Esophagus mucosa (tissue), 1 donor: ENCODE measurements at regions not wholly inside any gene's neighbourhood (a gene's known extent, or its start where the extent isn't known, plus 50 kb on each side); places are given as distances from the start of the nearest gene placed in this dataset.

Experiments used
- ATAC-seq: fragments of 200-7000 bp; cut with Tn5 transposase; one replicate; pipeline ENCODE4 v1.9.1; 2020
- donor health status: DM: yes; HTN: yes; CAD: no.

DNA sequence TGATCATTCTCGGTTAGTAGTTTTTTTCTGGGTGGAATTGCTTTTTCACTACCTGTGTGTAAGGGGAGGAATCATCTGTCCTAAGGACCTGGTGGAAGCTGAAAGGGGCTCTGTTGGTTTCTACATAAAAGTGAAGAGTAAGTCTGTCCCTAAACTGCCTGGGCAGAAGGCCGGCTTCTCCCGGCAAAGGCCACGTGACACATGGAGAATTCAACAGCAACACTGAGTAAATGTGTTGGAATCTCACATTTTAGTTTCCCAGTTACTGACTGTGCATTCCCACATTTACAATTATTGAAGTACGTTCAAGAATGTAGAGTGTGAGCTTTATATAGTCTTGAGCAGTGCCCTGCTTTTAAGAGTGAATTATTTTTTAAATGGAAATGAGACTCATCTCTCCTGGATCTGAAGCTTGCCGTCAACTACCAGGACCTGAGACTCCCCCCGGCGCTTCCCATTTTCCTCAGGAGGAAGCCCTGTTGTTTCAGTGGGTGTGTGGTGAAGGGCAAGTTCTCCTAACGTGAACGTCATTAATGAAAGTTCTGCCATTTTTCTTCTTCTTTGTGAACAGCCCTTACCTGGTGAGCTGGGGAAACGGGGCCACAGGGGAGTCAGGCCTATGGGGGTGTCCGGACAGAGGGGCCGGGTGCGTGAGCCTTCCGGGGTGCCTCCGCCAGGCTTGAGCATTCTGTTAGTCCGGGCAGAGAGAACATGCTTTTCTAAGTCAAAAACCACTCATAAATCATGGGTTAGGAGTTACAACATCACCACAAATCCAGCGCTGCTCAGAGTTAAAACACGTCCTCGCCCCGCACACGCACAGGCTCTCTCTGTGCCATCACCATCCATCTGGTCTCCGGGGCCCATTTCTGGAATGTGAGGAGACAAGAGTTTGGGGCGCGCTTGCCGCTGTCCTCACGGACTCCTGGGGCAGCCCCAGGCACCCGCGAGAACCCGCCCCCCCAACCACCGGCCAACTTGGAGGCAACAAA is 56.6 kb upstream of the SMOC2 start:
- no peak for ATAC-seq

DNA sequence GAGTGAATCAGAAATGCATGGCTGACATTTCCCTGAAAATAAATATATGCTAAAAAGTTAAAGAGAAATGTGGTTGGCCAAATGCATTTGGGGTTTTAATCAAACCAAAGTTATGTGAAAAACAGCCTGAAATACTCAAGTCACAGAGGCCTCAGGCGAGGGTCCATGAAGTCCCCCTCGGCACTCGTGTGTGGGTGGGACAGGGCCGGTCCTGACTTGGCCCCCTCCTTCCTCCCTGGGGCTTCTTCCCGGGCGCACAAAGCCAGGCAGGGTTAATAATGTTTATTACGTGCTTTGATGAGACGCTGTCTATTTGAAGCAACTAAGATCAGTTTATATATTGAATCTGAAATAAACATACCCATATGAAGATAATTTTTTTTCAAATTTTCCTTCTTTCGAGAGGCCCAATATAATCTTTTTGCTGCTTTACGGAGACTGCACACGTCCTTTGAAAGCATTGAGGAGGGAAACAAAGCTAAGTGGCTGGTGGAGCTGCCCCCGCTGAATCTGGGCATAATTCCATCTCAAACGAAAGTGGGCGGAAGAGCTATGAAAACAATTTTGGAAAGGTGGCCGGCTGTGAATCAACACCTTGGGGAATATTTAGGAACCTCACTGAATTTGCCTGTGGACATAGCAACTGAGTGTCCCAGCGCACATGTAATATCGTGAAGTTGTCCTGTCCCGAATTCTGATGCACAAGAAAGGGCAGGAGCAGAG is 55.8 kb upstream of the SMOC2 start:
- no peak for ATAC-seq

DNA sequence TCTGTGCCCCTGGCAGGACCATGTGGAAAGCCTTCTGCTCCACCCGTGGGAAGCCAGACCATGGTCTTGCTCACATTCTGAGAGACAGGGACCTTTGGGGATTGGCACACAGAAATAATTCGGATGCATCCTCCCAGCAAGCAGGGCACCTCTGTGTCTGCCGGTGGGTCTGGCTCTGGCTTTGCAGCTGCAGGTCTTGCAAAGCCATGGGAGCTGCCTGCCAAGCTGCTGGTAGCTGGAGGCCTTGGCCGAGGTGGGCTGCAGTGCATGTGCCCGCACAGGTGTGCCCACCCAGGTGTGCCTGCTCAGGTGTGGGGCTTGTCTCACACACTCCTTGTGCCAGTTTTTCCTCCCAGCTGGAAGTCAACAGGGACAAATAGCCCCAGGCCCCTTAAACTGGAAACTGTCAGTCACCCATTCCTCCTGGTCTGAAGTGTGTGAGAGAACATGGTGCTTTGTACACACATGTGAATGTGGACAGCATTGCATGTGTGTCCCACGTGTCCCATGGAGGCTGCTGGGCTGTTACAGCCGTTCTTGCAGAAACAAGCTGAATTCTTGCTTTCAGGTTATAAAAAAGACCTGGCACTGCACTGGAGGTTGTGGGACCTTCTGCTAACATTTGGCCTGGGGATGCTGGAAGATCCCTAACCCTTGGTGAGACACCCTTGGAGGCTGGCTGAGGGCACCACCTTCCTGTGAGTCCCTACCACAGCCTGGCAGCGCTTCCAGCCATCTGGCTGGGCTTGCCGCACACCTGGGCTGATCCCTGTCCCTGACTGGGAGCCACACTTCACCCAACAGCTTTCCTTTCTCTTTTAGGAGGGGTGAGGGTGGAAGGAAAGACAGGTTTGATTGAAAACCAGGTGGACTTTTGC is 54.9 kb upstream of the SMOC2 start:
- no peak for ATAC-seq

DNA sequence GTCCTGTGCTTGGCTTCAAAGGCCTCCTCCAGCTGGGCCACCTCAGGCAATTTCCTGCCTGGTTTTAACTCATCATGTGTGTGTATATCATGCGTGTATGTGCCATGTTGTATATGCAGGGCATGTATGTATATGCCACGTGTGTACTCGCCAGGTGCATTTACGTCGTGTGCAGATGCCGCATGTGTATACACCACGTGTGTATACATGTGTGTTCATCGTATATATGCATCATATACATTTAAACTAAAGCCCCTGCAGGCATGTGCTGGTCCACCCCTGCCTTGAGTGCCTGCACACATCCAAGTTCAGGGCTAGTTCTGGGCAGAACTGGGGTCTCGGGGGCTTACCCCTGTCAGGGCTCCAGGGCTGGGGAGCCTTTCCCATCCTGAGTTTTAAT is 54.0 kb upstream of the SMOC2 start:
- ATAC-seq: no peak

DNA sequence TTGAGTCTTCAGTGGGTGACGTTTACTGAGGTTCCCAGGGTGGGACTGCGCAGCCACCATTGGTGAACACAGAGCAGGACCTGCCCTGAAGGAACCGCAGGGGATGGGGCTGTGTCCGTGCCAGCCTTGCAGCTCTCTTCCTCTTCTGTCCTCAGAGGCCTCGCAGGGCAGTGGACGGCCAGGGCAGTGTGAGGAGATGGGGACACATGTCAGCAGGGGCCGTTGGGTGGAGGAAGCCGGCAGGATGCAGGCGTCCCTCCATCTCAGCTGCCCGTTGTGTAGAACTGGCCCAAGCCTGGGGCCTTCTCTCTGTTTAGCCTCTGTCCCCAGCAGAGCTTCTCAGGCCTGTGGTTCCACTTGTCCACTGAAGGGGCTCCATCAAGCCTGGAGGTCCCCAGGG is 53.6 kb upstream of the SMOC2 start:
- ATAC-seq: no peak

DNA sequence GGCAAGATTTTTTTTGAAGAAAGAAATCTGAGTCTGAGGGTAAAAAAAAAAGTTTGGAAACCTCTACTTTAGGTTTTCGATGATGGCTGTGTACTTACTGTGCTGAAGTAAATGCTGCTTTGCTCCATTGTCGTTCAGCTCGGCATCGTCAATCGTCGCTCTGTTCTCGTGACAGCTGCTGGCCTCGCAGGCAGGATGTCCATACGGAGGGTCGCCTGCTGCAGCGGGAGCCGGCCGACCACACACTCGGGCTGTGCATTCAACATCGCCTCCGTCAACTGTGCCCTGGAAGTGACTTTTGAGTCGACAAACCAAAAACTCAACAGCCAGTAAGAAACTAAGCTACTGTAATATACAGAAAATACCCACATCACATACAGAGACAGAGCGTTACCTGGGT is 53.1 kb upstream of the SMOC2 start:
- no peak for ATAC-seq

DNA sequence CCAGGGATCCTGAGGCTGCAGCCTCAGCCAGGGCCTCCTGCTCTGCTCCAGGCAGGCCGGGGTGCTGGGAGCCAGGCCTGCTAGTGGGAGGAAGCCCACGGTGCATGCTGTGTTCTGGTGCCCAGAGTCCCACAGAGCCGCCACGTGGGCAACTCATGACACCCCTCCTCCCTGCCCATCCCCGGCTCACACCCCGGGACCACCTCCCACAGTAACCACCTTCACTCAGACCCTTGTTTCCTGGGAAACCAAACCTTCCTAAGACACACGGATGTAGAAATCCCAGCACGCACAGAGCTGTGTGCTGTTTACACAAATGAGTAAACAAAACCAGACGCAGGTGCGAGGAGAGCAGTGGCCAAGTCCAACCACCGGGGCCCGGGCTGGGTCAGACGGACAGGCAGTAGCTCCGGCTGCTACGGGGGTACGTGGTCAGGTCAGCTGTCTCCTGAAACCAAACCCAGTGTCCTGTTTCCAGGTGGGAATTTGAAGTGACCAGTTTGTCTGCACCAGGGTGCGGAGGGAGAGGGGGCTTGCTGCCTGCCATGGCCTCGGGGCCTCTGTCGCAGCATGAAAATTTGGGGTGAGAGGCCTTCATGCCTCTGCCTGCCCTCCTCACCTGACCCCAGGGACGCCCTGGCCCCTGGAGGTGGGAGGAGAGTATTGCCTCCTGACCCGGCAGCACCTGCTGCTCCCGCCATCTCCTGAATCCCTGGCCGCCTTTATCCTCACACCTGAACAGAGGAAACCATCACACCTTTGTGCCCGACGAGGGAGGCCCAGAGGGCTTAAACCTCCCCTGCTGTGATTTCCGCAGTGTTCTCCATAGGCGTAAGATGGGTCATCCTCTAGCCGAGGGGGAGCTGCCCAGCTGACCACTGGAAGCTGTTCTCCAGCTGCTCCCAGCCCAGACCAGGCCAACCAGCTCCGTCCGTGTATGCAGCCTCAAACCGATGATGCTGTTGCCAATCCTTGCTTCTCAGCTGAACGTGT is 52.0 kb upstream of the SMOC2 start:
- ATAC-seq: no peak

DNA sequence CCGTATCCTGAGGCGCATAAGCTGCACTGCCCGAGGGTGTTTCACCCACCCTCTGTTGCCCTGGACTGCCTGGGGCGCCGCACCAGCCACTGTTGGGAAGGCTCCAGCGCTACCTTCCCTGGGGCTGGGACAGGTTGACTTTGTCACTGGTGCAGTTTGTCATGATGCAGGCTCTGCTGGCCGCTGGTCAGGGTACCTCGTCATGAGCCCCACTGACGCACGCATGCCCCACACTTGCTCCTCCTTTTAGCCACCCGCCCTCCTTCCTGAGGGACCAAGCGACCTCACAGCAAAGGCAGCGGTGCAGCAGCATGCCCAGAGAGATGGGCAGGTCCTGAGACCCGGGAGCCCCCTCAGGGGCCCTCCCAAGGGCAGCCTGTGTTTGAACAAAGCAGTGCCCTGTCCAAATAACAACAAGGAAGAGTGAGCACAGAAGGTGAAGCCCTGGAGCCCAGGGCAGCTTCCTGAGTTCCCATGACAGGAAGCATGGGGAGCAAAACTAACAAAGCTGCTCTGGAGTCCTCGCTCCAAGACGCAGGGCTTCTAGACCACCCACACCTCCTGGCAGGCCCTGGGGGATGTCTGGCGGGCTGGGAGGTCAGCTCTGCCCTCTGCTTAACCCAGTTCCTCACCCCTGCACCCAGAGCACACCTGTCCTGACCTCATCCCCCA is 50.1 kb upstream of the SMOC2 start:
- no peak for ATAC-seq
